Mesothelial cell of epicardium (in vitro differentiated cells): ENCODE measurements at regions not wholly inside any gene's neighbourhood (a gene's known extent, or its start where the extent isn't known, plus 50 kb on each side); places are given as distances from the start of the nearest gene placed in this dataset.
"Not testable (repeated sequence)": the region's sequence is repeated elsewhere in the genome, so short reads cannot be mapped to it uniquely, and the experiment has no call there.

Experiments used
- DNase-seq, 2 experiments: peaks; one replicate each; pipeline ENCODE4 v3.0.0; 2021; ENCODE audit warnings: low spot score in 2 of 2; ENCODE audit not compliant: unreplicated experiment in 2 of 2
- H3K27ac Mint-ChIP-seq: 2 replicates; pipeline ENCODE4 v1.8.0; 2021; ENCODE audit warnings: mixed read lengths
- H3K27me3 Mint-ChIP-seq: 2 replicates; pipeline ENCODE4 v1.8.0; 2021; ENCODE audit warnings: low read depth, mixed read lengths
- H3K36me3 Mint-ChIP-seq: 2 replicates; pipeline ENCODE4 v1.8.0; 2021; ENCODE audit warnings: mixed read lengths
- H3K4me1 Mint-ChIP-seq: 2 replicates; pipeline ENCODE4 v1.8.0; 2021; ENCODE audit warnings: mixed read lengths
- H3K4me3 Mint-ChIP-seq: 2 replicates; pipeline ENCODE4 v1.8.0; 2021; ENCODE audit warnings: mild to moderate bottlenecking, moderate library complexity, mixed read lengths
- H3K9me3 Mint-ChIP-seq: 2 replicates; pipeline ENCODE4 v1.8.0; 2021; ENCODE audit warnings: mixed read lengths
- TF ChIP-seq, protein P1 (sequence below): fragments of 200-600 bp; sonication (generic); IDR thresholded peaks from one replicate; pipeline ENCODE4 v1.5.0; 2021; ENCODE audit warnings: antibody characterized with exemption; ENCODE audit not compliant: unreplicated experiment

DNA sequence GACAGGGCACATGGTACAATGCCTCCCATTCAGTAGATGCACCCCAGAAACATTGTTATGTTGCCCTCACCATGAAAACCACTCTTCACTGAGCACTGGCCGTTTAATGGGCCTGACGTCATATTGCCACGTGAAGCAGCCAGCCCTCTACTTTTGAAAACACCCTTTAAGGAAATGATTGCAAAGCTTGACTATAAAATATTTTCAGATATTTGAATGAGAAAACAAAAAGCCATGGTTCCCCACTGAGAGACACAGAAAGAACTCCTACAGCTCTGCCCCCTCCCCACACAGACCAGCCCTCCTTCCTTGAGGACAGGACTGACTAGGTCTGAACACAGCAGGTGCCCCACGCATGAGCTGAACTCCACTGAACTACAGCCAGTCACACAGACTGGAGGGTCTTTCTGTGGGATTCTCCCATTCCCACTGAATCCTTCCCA, 349.1 kb downstream of the ANAPC1 start:
- Mint-ChIP-seq H3K36me3 (no peaks in the 10 kb centered on the region), H3K27me3 (no peaks in the 10 kb centered on the region), H3K9me3 (peaks cover 8% of the 10 kb centered on the region), H3K27ac (peak overlapping the region; percentile 89), H3K4me1 (peaks cover 29% of the 10 kb centered on the region), H3K4me3 (no peak overlapping the region)
- DNase-seq, result no peak
- TF ChIP-seq, protein P1, sequence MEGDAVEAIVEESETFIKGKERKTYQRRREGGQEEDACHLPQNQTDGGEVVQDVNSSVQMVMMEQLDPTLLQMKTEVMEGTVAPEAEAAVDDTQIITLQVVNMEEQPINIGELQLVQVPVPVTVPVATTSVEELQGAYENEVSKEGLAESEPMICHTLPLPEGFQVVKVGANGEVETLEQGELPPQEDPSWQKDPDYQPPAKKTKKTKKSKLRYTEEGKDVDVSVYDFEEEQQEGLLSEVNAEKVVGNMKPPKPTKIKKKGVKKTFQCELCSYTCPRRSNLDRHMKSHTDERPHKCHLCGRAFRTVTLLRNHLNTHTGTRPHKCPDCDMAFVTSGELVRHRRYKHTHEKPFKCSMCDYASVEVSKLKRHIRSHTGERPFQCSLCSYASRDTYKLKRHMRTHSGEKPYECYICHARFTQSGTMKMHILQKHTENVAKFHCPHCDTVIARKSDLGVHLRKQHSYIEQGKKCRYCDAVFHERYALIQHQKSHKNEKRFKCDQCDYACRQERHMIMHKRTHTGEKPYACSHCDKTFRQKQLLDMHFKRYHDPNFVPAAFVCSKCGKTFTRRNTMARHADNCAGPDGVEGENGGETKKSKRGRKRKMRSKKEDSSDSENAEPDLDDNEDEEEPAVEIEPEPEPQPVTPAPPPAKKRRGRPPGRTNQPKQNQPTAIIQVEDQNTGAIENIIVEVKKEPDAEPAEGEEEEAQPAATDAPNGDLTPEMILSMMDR, result no peak

DNA sequence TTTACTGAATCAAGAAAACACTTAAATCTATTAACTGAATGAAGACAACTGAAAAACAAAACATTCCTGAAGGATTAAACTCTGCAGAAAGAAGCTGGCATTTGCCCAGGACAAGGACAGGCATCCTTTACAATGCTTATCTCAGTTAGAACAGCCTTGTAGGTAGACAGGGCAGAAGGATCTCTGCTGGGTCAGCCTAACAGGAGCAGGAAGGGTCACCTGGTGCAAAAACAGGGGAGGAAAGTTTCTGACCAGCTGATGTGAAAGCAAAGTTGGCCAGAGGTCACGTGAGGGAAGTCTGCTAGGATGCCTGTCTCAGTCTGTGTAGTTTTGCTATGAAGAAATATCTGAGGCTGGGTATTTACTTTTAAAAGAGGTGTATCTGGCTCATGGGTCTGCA, 348.6 kb downstream of the ANAPC1 start:
- no peaks in the 10 kb centered on the region for H3K27me3 Mint-ChIP-seq
- no peak overlapping the region for H3K4me3 Mint-ChIP-seq
- peak overlapping the region; percentile 89 for H3K27ac Mint-ChIP-seq
- no peaks in the 10 kb centered on the region for H3K36me3 Mint-ChIP-seq
- DNase-seq, result no peak
- H3K9me3 Mint-ChIP-seq, result peaks cover 8% of the 10 kb centered on the region
- H3K4me1 Mint-ChIP-seq, result peaks cover 29% of the 10 kb centered on the region
- TF ChIP-seq, protein P1, result no peak

DNA sequence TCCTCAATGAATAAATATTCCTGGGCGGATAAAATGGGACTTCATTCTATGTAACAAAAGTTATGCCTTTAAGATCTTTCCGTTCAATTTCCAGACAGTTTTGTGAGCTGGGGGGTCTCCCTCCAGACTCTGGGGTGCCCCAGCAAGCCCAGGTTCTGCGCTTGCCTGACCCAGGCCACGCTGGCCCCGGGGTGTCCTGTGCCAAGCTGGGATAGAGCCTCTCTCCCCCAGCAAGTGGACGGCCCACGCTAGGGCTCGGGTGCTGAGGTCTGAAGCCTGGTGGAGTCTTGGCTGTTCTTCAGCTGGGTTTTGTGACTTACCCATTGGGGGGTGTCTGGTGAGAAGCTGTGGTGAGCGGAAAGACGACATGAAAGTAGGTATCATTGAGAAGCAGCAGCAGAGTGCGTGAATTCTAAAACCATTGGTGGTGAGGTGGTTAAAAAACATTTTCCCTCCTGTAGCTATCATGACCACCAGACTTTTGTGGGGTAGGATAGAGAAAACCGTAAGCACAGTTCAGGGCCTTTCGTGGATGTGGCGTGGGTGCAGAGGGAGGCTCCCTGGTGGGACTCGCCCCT, 346.8 kb downstream of the ANAPC1 start:
- Mint-ChIP-seq H3K4me1 (peaks cover 29% of the 10 kb centered on the region), H3K9me3 (peaks cover 8% of the 10 kb centered on the region), H3K27me3 (no peaks in the 10 kb centered on the region), H3K36me3 (no peaks in the 10 kb centered on the region), H3K4me3 (no peak overlapping the region), H3K27ac (no peak overlapping the region)
- no peak for DNase-seq
- TF ChIP-seq, protein P1, result no peak

DNA sequence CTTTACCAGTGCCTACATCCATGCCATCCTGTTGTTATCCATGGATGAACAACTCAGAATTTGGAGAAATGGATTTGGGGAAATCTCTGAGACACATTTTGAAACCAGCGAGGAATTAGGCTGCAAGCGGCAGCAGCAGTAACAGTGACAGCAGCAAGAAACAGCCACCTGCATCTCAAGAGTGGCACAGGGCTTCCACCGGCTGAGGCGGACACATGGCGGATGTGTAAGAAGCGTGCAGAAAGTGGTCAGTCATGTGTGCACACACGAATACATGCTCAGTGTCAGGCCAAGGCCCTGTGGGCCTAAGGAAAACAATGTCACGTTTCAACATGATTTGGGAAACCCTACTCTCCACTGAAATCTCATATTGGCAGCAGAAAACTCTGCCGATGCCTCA, 344.0 kb downstream of the ANAPC1 start:
- H3K36me3 Mint-ChIP-seq, H3K4me3 Mint-ChIP-seq, H3K27me3 Mint-ChIP-seq, H3K9me3 Mint-ChIP-seq, H3K27ac Mint-ChIP-seq, DNase-seq: not testable (repeated sequence)
- H3K4me1 Mint-ChIP-seq, result peaks cover 15% of the 10 kb centered on the region

DNA sequence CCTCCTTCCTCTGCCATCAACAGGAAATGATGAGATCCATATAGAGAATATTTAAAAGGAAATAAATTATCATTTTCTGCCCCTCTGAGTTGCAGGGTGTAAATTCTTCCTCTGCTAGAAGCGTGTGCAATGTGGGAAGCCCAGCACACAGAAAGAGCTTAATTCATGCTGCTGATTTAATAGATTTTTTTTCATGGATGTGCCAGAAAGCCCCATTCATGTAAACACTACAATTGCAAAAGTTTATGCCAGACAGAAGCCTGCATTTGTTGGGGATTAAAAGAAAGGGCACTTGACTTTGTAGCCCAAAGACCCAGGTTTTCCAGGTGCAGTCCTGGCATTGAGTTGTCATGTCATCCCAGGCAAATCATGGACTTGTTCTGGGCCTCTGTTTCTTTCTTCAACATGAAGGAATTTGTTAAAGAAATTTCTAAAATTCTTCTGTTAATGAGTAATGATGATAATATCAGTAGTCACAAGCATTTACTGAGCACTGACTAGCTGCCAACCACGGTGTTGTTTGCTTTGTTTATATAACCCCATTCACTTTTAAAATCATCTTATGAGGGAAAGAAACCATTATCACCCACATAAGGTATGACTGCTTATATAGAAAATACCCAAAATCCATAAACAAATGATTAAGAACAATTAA, 341.7 kb downstream of the ANAPC1 start:
- not testable (repeated sequence) for H3K27ac Mint-ChIP-seq, H3K27me3 Mint-ChIP-seq, H3K36me3 Mint-ChIP-seq, H3K9me3 Mint-ChIP-seq, H3K4me1 Mint-ChIP-seq, DNase-seq, H3K4me3 Mint-ChIP-seq

DNA sequence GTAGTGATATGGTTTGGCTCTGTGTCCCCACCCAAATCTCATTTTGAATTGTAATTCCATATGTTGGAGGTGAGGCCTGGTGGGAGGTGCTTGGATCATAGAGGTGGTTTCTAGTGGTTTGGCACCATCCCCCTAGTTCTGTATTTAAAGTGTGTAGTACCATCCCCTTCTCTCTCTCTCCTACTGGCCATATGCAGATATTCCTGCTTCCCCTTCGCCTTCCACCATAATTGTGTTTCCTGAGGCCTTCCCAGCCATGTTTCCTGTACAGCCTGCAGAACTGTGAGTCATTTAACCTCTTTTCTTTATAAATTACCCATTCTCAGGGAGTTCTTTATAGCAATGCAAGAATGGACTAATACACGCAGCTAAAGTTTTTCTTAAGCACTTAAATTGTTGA, 340.0 kb downstream of the ANAPC1 start:
- not testable (repeated sequence) for H3K27ac Mint-ChIP-seq, H3K4me3 Mint-ChIP-seq, H3K4me1 Mint-ChIP-seq, H3K9me3 Mint-ChIP-seq, H3K36me3 Mint-ChIP-seq, H3K27me3 Mint-ChIP-seq, DNase-seq

DNA sequence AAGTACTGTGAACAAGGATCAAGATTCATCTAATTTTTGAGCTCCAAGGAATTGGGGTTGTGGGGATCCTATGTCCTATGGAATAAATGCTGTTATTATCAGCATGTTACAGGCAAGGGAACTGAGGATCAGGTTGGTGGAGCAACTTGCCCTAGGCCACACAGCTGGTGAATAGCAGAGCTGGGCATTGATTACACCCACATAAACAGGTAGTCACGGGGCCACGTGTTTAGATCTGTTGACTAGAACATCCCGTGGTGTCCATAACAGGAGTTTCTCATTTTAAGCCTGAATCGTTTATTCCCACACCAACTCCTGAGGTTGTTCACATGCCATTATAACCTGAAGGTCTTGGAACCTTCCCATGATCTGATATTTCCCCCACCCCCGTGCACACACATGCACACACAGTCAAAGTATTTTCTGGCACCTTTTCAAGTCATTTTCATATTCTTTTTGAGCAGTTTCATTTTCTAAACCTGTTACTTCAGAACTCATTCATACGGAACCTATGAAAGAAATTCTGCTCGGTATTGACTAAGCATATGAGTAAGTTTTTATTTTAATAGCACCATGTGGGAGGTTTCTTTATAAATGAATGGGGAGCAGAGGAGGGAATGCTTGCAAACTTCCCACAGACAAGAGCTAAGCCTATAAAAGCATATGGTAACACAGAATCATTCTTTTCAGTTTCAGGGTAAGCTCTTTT, 338.1 kb downstream of the ANAPC1 start:
- H3K4me3 Mint-ChIP-seq, DNase-seq, H3K27me3 Mint-ChIP-seq, H3K36me3 Mint-ChIP-seq, H3K4me1 Mint-ChIP-seq, H3K9me3 Mint-ChIP-seq, H3K27ac Mint-ChIP-seq: not testable (repeated sequence)

DNA sequence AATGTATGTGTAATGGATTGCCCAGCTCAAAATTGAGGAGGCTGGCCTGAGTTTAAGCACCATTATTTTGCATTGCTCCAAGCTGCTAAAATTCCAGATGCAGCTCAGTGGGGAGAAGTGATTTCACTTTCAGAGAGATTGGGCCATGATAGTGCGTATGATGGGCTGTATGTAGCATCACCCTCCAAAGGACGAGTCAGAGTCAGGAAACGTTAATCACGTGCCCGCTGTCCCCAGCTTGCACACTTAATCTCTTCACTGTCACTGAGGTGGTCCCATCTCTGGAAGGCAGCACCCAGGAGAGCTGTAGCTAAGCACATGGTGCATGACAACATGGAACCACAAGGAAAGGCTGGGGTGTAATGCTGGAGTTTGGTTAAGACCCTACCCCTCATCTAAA, 337.4 kb downstream of the ANAPC1 start:
- H3K27me3 Mint-ChIP-seq, DNase-seq, H3K4me1 Mint-ChIP-seq, H3K9me3 Mint-ChIP-seq, H3K36me3 Mint-ChIP-seq, H3K27ac Mint-ChIP-seq, H3K4me3 Mint-ChIP-seq: not testable (repeated sequence)

DNA sequence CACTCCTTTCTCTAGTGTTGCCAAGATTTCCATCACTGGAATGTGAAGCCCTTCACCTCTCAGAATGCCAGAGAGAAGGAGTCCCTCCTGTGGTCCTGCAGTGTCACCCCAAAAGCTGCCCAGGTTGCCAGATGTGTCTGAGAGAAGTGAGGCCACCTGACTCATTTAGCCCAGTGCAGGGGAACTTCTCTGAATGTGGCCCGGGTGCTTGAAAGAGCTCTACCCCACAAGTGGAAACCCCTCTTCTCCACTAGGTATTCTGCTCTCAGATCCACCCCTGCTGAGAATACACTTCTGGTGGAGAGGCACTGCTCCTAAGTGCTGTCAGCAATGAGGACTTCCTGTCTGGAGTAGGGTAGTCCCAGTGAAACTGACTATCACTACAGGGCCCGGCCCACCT, 334.8 kb downstream of the ANAPC1 start:
- H3K4me1 Mint-ChIP-seq, H3K27me3 Mint-ChIP-seq, H3K4me3 Mint-ChIP-seq, DNase-seq, H3K27ac Mint-ChIP-seq, H3K9me3 Mint-ChIP-seq, H3K36me3 Mint-ChIP-seq: not testable (repeated sequence)

DNA sequence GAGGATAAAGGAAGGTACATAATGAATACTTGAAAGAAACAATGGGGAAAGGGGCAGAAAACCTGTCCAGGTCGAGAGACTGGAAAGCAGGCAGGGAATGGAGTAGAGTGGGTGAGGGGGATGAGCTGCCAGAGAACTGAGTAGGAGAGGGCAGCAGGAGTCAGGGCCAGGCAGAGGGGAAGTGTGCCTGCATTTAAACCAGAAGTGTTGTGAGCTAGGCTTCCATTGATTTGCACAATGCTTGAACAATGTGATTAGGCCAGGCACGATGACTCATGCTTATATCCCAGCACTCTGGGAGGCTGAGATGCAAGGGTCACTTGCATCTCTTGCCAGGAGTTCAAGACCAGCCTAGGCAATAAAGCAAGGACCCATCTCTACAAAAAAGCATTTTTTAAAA, 332.6 kb downstream of the ANAPC1 start:
- not testable (repeated sequence) for DNase-seq, H3K9me3 Mint-ChIP-seq, H3K36me3 Mint-ChIP-seq, H3K4me1 Mint-ChIP-seq, H3K4me3 Mint-ChIP-seq, H3K27me3 Mint-ChIP-seq, H3K27ac Mint-ChIP-seq

DNA sequence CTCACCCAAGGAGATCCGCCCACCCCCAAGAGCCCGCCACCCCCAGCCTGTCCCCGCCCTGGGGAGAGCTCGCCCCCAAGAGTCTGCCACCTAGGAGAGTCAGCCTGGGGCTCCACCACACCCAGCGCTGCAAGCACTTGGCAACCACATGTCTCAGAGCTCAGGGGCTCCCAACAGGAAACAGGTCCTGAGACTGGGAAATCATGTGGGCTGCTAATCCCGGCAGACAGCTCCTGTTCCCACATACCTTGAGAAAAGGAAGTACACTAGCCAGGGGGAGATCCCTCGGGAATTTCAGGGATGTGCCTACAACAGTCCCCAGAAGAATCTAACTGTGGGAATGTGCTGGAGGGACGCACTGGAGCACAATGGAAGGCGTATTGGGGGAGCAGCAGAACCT, 331.4 kb downstream of the ANAPC1 start:
- not testable (repeated sequence) for H3K27ac Mint-ChIP-seq, H3K27me3 Mint-ChIP-seq, DNase-seq, H3K4me1 Mint-ChIP-seq, H3K9me3 Mint-ChIP-seq, H3K4me3 Mint-ChIP-seq, H3K36me3 Mint-ChIP-seq
